Upper lobe of left lung (tissue), 4 donors: ENCODE measurements at regions not wholly inside any gene's neighbourhood (a gene's known extent, or its start where the extent isn't known, plus 50 kb on each side); places are given as distances from the start of the nearest gene placed in this dataset.

Source experiments
- EP300 ChIP-seq, 4 donors: sonication (generic); formaldehyde crosslinking; IDR thresholded peaks; one replicate each; pipeline ENCODE4 v1.5.1; 2017; ENCODE audit warnings: antibody characterized with exemption in 4 of 4, control low read depth in 2 of 4
- TF ChIP-seq, protein P1 (sequence below), 6 experiments: fragments of 450-650 bp in 4 of 6; fragments of 200-600 bp in 2 of 6; sonication (generic) in 2 of 6; IDR thresholded peaks; one replicate each; pipeline ENCODE4 v1.5.1; 2016 to 2019; ENCODE audit warnings: antibody characterized with exemption in 6 of 6

DNA sequence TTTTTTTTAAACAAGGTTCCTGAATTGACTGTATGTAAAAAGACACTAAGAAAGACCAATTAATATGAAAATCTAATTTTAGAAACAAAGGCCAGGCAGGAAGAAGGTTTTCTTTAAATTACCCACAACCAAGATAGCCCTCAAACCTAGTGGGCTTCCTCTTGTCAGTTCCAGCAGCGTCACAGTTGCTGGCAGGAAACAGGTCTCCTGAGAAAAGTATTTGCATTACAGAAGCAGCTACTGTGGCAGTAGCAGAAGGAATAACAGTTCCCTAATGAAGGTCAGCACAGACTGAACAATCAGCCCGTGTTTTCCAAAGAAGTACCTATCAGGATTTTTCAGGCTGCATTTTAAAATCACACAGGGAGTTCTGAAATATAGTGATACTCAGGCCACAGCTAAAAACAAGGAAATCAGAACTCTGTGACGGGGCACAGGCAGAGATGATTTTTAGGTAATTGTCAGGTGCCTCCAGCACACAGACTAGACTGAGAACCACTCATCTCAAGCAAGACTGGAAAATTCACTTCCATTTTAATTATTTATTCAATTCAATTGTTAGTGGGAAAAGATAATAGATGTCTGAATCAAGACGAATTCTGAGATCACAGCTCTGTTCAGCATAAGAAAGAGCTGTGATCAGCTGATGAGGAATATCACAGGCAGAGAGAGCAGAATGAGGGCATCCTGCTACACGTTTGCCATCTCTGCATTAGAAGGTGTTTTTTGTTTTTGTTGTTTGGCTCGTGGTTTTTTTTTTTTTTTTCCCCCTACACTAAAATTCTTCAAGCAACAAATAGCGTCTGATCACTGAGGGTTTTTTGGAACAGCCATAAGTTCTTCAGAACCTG is 230.5 kb upstream of the KHDRBS2 start:
- TF ChIP-seq, protein P1, sequence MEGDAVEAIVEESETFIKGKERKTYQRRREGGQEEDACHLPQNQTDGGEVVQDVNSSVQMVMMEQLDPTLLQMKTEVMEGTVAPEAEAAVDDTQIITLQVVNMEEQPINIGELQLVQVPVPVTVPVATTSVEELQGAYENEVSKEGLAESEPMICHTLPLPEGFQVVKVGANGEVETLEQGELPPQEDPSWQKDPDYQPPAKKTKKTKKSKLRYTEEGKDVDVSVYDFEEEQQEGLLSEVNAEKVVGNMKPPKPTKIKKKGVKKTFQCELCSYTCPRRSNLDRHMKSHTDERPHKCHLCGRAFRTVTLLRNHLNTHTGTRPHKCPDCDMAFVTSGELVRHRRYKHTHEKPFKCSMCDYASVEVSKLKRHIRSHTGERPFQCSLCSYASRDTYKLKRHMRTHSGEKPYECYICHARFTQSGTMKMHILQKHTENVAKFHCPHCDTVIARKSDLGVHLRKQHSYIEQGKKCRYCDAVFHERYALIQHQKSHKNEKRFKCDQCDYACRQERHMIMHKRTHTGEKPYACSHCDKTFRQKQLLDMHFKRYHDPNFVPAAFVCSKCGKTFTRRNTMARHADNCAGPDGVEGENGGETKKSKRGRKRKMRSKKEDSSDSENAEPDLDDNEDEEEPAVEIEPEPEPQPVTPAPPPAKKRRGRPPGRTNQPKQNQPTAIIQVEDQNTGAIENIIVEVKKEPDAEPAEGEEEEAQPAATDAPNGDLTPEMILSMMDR (IDR thresholded peaks at IDR 0.05) = no peak
- no peak for TF ChIP-seq EP300 (IDR thresholded peaks at IDR 0.05)
